IPS-NIHi7 (cell line): ENCODE measurements at regions not wholly inside any gene's neighbourhood (a gene's known extent, or its start where the extent isn't known, plus 50 kb on each side); places are given as distances from the start of the nearest gene placed in this dataset.

ENCODE experiments used
- DNase-seq: peaks from one replicate; pipeline ENCODE4 v3.0.0; 2012; ENCODE audit warnings: mixed read lengths; ENCODE audit errors: extremely low spot score

DNA sequence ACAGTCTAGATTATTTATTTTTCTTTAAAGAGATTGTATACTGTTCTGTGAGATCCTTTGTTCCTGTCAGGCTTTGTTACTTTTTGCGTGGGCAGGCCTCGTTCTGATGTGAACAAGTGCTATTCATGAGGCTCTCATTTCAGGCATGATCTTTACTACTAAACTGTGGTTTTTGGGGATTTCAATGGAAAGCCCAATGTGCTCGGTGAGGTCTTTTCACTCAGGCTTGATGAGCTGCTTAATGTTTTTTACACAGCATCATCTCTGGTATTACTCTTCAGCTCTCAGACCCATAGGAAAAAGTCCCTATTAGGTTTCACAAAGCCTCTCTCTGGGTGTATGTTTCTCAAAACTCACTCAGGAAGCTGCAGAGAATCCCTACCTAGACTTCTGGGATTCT is 419.4 kb downstream of the GPATCH2 start:
- DNase-seq: no peak

DNA sequence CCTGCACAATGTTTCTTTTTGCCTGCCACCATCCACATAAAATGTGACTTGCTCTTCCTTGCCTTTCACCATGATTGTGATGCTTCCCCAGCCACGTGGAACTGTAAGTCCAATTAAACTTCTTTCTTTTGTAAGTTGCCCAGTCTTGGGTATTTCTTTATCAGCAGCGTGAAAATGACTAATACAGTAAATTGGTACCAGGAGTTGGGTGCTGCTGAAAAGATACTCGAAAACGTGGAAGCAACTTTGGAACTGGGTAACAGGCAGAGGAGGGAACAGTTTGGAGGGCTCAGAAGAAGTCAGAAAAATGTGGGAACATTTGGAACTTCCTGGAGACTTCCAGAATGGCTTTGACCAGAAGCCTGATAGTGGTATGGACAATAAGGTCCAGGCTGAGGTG is 425.3 kb downstream of the GPATCH2 start:
- no peak for DNase-seq

GRCh38 chr1:217196616-217197015 is 434.3 kb downstream of the GPATCH2 start:
- DNase-seq: no peak

DNA sequence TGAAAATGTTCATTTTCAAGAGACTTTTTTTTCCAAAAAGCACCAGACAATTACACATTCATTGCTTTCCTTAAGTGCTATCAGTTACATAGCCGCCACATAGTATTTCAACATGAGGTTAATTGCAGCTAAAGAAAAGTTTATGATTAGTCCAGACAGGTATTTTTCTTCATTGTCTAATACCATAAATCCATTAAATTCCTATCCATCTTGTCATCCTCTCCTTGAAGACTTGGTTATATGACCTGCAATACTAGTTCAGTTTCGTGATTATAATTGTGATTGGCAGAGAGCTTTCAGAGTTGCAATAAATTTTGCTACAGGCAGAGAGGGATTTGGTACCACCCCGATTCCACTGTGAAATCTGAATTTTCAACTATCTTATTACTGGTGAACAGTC is 437.7 kb downstream of the GPATCH2 start:
- no peak for DNase-seq

DNA sequence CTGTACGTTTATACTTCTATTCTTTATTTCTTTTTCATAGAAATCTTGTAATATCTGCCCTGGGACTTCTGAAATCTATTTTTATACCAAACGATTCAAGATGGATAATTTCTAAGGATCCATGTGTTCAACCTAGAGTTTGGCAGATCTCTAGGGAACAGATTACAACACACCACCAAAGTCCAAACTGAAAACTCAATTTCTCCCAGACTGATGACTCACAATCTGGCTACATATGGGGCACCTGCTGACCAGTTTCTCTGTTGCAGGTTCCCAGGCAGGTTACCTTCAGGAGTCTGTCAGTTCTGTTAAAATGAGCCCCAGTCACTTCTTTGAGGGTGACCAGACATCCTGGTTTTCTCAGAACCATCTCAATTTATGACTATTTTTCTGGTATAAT is 439.4 kb downstream of the GPATCH2 start:
- no peak for DNase-seq

- DNase-seq: no peak
These were observed 440.5 kb downstream of the GPATCH2 start for GRCh38 chr1:217190359-217190758.

- DNase-seq: no peak
These were observed 441.5 kb downstream of the GPATCH2 start for GRCh38 chr1:217189362-217189761.

- DNase-seq: no peak
These were observed 442.3 kb downstream of the GPATCH2 start for GRCh38 chr1:217188280-217189237.

- DNase-seq: no peak
These were observed 444.2 kb downstream of the GPATCH2 start for GRCh38 chr1:217186664-217187063.

DNA sequence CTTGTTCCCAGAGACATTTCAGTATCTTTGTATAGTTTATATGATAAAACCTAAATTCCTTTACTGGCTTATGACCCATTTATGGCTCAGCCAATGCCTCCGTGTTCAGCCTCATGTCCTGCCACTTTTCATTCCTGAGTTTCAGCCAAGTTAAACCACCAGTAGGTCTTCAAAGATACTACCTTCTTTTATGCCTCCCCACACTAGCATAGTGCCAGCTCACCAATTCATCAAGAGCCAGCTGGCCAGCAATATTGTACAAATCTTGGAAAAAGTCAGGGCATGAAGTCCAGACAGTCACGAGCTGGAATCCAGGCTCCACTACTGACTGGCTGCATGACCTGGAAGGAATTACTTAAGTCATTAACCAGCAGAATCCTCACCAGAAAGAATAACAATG is 446.0 kb downstream of the GPATCH2 start:
- no peak for DNase-seq

DNA sequence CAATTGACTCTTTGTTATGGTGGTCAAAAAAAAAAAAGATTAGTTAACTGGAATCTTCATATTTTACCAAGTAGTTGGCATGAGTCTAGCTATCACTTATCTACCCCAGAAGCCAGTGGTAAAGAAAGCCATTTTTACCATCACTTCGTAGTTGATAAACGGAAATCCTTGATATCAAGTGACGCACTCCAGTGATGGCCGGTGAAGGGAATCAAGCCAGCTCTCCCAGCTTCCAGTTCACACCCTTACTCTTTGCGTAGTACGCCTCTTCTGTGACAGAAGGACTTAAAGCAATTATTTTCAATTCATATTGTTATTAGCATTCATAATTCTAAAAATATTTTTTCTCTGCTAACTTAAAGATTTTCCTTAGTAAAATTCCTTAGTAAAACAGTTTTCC is 447.9 kb downstream of the GPATCH2 start:
- no peak for DNase-seq

- DNase-seq: no peak
These were observed 449.1 kb downstream of the GPATCH2 start for GRCh38 chr1:217181756-217182155.

DNA sequence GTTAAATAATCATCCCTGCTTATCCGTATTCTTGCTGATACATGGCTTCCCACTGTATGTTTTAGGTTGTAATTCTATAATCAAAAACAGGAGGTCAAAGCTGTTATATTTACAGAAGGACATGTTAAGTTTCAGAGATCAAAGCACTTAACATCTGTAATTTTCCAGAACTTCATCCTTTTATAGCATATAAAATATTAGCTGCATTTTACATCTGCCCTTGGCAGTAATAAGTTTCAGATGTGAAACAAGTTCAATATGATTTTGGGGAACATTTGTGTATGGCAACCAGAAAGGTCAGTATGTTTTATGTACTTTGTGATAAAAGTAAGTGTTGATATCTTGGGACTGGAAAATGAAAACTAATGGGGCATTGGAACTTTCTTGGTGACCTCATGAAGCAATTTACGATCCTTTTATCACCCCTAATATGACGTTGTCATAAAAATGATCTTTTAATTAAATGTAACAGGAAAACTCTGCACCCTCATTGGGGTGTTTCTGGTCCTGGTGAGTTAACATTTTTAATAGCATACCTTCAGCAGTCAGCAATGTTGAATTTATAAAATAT is 449.6 kb downstream of the GPATCH2 start:
- DNase-seq: no peak

- DNase-seq: no peak
These were observed 450.4 kb downstream of the GPATCH2 start for GRCh38 chr1:217180443-217180842.

DNA sequence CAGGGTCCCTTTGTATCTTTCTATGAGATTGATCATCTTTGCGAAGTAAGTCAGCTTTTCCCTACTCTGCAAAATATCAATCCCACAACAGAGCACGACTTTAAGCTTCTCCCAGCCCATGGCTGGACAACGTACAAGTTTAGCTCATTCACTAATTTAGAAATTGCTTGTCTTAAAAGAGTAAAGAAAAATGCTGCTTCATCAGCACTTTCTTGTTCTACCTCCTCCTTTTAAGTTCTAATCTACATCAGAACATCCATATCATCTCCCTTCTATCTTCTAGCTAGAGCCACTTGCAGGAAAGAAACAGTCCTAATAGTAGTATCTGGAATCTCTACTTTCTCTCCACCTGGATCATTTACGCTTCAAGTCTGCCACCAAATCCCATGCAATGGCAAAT is 441.2 kb upstream of the ESRRG start:
- no peak for DNase-seq

DNA sequence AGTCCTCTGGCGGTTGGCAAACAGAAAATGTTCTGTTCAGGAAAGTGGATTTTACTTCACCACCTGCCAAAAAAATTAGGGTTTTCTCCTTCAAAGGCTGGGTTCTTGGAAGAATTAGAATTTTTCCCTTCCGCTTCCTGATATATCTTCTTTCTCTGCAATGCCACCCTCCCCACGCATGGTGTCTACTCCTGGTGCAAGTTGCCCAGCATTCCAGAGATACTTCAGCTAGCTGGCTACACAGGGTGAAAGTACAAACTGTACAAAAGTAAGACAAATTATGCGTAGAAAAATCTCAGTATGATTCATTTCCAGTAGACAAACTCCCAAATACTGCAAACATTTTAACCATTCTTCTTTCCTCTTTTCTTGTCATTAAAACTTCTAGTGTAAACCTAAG is 430.1 kb upstream of the ESRRG start:
- DNase-seq: no peak

DNA sequence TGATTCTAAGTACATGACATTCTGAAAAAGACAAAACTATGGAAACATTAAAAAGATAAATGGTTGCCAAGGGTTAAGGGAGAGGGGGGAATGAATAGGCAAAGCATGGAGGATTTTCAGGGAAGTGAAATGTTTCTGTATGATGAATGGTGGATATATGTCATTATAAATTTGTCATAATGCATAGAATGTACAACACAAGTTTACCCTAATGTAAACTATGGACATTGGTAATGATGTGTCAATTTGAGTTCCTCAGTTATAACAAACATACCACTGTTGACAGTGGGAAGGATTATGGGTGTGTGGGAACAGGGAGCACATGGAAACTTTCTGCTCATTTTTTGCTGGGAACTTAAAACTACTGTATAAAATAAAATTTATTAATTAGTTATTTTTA is 427.1 kb upstream of the ESRRG start:
- no peak for DNase-seq

GRCh38 chr1:217149791-217150190 is 426.6 kb upstream of the ESRRG start:
- no peak for DNase-seq

DNA sequence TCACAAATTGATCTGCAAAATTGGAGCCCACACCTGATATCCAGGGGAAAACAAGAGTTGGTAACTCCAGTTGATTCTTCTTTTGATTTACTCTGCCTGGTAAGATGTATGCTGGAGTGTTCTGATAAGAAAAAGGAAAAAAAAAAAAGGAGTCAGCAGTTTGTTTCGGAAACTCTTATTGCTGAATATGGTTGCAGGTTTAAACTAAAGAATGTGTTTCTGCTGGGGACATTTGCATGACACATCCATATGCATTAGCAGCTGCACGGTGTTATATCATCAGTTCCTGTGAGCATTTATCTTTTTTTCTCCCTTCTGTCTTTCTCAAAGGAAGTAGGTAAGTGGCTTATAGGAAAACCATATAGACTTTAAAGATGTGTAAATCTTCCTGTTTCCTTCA is 418.5 kb upstream of the ESRRG start:
- no peak for DNase-seq

GRCh38 chr1:217140041-217140901 is 417.0 kb upstream of the ESRRG start:
- peak; percentile 47 for DNase-seq

- peak; percentile 35 for DNase-seq
These were observed 416.3 kb upstream of the ESRRG start for GRCh38 chr1:217139513-217139912.

DNA sequence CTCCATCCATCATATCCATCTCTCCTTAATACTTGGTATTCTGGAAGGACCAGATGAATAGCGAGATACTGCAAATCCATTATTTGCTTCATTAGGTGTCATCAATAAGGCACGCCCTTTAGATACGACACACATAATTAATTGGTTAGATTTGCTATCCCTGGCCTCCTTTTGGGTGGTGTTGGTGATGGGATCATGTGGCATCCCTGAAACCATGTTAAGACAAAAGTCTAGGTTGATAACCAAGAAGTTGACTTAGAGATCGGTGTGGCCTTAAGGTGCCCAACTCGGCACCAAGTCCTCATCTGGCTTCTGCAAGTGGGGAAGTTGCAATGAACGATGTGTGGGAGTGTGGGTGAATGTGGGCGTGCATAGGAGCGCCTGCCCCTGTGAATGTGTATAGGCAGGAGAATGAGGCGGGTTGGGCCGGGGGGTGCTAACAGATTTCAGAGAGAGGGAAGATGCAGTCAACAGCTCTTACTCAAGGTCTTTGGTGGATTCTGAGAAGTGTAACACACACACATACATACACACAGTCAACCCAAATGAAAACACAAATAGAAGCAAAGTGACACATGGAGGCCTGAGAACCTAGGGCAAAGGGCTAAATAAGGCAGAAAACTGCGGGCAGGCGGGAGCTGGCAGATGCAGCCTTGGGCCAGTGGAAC is 415.7 kb upstream of the ESRRG start:
- DNase-seq: peak; percentile 13
